ENCODE measurements at regions not wholly inside any gene's neighbourhood (a gene's known extent, or its start where the extent isn't known, plus 50 kb on each side); places are given as distances from the start of the nearest gene placed in this dataset.

GRCh38 chr2:128734521-128735295 lies 416.0 kb upstream of the HS6ST1 start:
- no peaks in the 10 kb centered on the region for H3K9me3 ChIP-seq (ENCODE audit: low read length)
- DNase-seq = no peak
- TF ChIP-seq CTCF (conservative IDR thresholded peaks at IDR 0.05; ENCODE audit: low read depth, low read length) (no peak), EZH2 (IDR thresholded peaks at IDR 0.05; ENCODE audit: low read length, unreplicated experiment) (no peak), EZH2phosphoT487 (IDR thresholded peaks at IDR 0.05; ENCODE audit: borderline replicate concordance, low read length) (no peak)
- no peaks in the 10 kb centered on the region for H3K36me3 ChIP-seq (ENCODE audit: low read depth, low read length)
- no peaks in the 10 kb centered on the region for H4K20me1 ChIP-seq (ENCODE audit: low read length)
- ChIA-PET POLR2A (ENCODE audit: unreplicated experiment) (no interaction called here), CTCF (no interaction called here)
- intact Hi-C loops (cut with micrococcal nuclease) = no loop called here
- no peak overlapping the region for H3K27ac ChIP-seq (ENCODE audit: low read length)
- no peak overlapping the region for H3K4me2 ChIP-seq (ENCODE audit: low read length)
- peaks cover 42% of the 10 kb centered on the region for H3K27me3 ChIP-seq (ENCODE audit: low read length)
- H3K79me2 ChIP-seq (ENCODE audit: low read length) = no peaks in the 10 kb centered on the region
- H2AFZ ChIP-seq (ENCODE audit: low read length) = no peak overlapping the region
- H3K9me2 ChIP-seq (replicated peaks; ENCODE audit: low read length) = no peaks in the 10 kb centered on the region
- H3K9ac ChIP-seq (ENCODE audit: low read length) = no peak overlapping the region
- no peaks in the 10 kb centered on the region for H3F3A ChIP-seq (ENCODE audit: low read length, unreplicated experiment)
- no TSS peak for BruUV-seq (replicated peaks)
- H3K4me3 ChIP-seq (ENCODE audit: low read length) = no peak overlapping the region
- ATAC-seq = no peak
- no peaks in the 10 kb centered on the region for H3K4me1 ChIP-seq (ENCODE audit: insufficient read depth, low read length)

GRCh38 chr2:128735296-128735960 lies 416.8 kb upstream of the HS6ST1 start:
- Histone ChIP-seq H3K4me1 (ENCODE audit: insufficient read depth, low read length) (no peaks in the 10 kb centered on the region), H3K9me3 (ENCODE audit: low read length) (no peaks in the 10 kb centered on the region), H3K4me2 (ENCODE audit: low read length) (no peak overlapping the region), H3K36me3 (ENCODE audit: low read depth, low read length) (no peaks in the 10 kb centered on the region), H3K9ac (ENCODE audit: low read length) (no peak overlapping the region), H3F3A (ENCODE audit: low read length, unreplicated experiment) (no peaks in the 10 kb centered on the region), H3K4me3 (ENCODE audit: low read length) (no peak overlapping the region), H3K27me3 (ENCODE audit: low read length) (peaks cover 44% of the 10 kb centered on the region), H2AFZ (ENCODE audit: low read length) (no peak overlapping the region), H4K20me1 (ENCODE audit: low read length) (no peaks in the 10 kb centered on the region), H3K9me2 (replicated peaks; ENCODE audit: low read length) (no peaks in the 10 kb centered on the region), H3K79me2 (ENCODE audit: low read length) (no peaks in the 10 kb centered on the region), H3K27ac (ENCODE audit: low read length) (no peak overlapping the region)
- ATAC-seq = no peak
- intact Hi-C loops (cut with micrococcal nuclease) = no loop called here
- POLR2A ChIA-PET (ENCODE audit: unreplicated experiment) = no interaction called here
- no peak for DNase-seq
- CTCF ChIA-PET = no interaction called here
- TF ChIP-seq EZH2phosphoT487 (IDR thresholded peaks at IDR 0.05; ENCODE audit: borderline replicate concordance, low read length) (no peak), CTCF (conservative IDR thresholded peaks at IDR 0.05; ENCODE audit: low read depth, low read length) (no peak), EZH2 (IDR thresholded peaks at IDR 0.05; ENCODE audit: low read length, unreplicated experiment) (no peak)
- no TSS peak for BruUV-seq (replicated peaks)
